NCI-H1105 (cell line): ENCODE measurements at regions not wholly inside any gene's neighbourhood (a gene's known extent, or its start where the extent isn't known, plus 50 kb on each side); places are given as distances from the start of the nearest gene placed in this dataset.

Experiments used
- DNase-seq: peaks from one replicate; lab custom pipeline; 2025; lab: John Stamatoyannopoulos, UW

DNA sequence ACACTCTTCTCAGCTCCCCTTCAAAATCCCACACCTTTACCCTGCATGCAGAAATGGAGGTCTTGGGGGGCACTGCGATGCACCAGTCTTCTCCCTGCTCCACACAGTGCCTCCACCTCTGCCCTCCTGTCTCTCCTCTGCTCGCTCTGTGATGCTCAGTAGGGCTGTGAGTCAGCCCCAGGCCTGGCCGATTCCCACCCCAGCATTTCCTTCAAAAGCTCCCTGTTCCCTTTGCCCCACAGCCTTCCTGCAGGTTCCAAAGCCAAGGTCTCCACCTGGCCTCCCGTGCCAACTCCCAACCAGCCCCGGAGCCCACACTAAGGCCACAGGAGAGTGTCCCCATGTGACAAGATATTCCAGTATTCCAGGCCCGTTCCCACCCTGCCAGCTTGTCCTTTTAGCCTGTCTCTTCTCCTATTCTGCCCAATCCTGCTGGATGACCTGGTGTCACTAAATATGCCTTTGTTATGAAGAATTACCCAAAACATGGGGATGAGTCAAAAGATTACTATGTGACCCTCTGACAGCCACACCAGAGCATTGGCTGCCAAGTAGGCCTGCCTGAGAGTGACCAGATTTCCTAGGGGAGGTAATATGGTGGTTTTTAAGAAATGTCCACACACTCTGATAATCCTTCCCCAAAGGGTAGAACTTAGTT is 118.9 kb upstream of the NXT1 start:
- DNase-seq = no peak

DNA sequence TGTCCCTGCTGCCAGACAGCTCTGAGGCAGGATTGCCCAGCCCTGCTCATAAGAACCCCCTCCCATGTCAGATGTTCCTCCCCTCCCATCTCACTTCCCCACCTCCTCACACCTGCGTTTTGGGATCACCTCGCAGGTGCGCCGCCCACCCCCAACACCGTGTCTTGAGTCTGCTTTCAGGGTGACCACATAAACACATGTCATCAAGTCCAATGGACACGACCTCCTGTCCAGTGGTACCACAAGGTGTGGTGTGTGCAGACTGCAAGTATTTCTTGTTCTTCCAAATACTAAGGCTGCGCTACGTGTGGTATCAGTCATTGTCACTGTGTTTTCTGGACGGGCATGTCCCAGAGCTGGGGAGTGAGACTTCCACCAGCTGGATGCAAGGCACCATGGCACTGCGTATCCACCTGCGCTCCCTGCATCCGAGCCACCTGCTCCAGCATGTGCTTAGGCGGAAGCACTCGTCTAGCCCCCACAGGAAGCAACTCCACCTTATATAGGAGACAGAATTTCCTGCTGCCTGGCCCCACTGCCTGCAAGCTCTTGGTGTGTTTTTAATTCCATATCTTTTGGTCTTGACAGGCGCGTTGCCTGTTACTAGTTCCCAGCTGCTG is 119.7 kb upstream of the NXT1 start:
- DNase-seq = no peak

DNA sequence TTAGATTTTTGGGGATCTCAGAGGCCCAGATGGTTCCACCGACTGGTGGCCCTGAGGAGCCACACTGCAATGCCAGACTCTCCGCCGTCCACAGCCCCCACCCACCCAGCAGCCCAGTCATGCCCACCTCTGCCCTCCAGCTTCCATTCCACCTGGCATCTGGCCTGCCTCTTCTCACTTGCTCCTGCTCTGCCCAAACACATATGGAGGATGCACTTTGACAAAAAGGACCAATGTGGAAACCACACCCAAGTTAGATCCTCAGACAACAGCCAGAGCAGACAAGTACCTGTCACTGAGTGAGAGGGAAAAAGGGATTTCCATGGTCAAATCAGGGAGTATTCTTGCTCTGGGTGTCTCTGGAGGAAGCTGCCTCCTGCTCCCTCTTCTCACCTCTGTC is 120.6 kb upstream of the NXT1 start:
- no peak for DNase-seq

DNA sequence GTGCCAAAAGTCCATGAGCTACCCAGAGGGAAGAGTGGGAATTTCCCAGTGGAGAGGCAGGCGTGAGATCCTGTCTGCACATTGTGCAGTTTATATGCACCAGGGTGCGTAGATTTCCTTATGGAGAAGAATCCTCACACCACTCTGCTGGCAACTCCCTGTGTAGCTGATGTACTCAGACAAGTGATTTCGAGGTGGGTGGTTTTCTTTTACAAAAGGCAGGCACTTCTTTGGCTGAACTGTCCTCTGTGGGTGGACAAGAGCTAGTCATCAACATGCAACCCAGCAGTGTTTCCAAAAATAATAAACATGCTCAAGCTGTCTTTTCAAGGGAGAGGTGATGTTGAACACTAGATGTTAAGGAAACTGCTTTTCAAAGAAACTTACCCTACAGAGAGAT is 121.7 kb upstream of the NXT1 start:
- DNase-seq = no peak

DNA sequence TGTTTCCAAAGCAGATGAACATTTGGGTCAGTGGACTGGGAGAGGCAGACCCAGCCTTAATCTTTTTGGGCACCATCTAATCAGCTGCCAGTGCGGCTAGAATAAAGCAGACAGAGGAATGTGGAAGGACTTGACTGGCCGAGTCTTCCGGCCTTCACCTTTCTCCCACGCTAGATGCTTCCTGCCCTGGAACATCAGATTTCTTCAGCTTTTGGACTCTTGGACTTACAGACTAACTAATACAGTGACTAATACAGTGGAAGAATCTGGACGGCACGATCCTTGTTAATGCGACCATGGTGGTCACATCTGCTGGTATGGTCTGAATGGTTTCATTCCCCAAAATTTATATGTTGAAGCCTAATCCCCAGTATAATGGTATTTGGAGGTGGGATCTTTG is 122.6 kb upstream of the NXT1 start:
- no peak for DNase-seq

DNA sequence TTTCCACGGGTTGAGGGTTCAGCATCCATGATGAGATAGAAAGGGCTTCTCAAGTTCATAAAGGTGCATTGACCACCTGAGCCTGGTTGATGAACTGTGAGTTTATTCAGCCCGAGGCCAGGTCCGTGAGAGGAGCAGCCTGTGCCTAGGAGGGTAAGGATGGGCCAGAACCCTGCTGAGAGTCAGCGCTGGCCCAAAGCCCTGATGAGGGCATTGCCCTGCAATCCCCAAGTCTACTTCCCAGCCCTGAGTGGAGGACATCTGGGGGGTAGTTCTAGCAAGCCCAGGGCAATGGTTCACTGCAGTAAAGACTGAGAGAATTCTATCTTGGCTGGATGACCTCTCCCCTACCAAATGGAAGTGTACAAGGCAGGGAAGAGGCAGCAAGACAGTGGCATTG is 123.3 kb upstream of the NXT1 start:
- no peak for DNase-seq

DNA sequence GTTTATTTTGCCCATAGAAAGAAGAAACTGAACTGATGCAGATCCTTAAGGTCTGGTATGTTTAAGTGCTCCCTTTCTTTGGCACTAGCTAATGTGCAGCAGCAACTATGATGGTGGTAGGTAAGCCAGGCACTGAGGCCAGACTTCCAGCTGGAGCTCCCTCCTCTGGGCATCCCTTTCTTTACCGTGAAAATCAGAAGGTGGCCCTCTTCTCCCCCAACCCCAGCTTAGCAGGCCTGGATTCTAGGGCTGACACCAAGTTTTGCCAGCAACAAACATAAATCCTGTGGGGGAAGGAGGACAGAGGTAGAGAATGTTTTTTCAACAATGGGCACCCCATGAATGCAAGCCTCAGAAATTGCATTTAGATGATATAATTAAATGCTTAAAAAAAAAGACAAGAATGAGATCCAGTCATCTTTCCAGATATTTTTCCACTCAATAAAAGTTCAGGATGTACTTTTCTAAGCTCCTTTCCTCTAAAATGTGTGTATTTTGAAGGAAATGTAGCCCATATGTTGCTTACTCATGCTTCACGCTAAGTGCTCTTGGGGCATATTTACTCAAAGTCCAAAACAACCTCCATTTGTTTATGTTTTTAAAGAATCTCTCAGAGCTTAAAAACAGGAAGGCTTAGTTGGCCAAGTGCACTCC is 123.9 kb upstream of the NXT1 start:
- DNase-seq = no peak

DNA sequence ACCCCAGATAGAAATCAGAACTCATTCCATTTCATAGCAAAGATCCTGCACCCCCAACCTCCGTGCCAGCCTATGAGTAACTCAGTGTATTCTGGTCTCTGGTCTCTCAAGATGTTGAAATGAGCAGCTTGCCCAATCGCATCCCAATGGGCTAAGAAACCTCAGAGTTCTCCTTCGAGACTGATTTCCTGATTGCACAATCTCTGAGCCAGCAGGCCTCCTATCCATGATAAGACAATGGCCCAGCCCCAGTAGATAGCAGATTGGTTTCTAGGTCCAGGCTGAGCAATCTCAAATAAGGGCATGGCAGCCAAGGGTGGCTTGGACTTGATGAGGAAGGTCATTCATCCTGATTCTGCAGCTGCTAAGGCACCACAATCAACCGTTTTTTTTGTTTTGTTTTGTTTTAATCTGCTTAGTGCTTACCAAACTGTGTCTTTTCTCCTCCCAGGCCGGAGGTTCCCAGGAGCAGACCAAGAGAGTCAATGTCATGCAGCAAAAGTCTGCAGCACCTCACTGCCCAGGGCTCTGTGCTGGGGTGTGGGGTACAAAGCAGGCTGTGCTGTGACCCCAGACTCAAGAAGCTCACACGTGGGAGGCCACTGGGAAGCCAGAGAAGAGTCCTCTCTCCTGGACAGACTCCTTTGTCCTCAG is 125.1 kb upstream of the NXT1 start:
- DNase-seq = no peak

DNA sequence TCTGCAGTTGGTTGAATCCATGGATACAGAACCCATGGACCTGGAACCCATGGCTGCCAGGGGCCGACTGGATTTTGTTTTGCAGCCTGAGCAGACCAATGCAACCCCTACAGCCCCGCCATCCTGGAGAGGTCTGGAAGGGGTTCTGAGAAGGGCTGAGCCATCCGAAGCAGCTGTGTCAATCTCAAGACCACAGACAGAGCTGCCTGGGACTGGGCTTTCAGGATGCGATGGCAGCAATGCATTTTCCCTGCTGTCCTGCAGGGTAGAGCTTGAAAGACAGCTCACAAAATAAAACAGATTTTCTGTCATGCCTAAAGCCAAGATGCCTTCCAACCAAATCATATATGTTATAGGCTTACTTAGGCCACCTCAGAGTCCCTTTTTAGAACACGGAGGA is 125.8 kb upstream of the NXT1 start:
- no peak for DNase-seq

DNA sequence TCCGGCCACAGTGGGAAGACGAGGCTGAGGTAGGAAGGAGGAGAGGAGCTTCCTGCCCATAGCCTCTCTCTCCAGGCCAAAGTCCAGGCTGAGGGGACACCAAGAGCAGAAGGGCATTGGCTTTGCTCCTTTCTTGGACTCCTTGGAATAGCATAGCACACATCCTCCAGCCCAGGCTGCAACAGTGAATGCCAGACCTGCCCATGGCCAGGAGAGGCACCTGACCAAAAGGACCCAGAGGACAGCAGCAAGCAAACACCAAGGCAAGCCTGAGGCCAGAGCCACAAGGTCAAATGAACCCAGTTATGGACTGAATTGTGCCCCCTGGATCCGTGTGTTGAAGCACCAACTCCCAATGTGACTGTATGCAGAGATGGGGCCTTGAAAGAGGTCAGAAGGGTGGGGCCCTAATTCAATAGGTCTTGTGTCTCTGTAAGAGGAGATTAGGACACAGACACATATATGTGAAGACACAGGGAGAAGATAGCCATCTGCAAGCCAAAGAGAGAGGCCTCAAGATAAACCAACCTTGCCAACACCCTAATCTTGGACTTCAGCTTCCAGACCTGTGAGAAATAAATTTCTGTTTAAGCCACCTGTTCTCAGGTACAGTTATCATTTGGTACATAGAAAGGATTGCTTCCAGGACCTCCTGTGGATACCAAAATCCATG is 126.5 kb upstream of the NXT1 start:
- no peak for DNase-seq

DNA sequence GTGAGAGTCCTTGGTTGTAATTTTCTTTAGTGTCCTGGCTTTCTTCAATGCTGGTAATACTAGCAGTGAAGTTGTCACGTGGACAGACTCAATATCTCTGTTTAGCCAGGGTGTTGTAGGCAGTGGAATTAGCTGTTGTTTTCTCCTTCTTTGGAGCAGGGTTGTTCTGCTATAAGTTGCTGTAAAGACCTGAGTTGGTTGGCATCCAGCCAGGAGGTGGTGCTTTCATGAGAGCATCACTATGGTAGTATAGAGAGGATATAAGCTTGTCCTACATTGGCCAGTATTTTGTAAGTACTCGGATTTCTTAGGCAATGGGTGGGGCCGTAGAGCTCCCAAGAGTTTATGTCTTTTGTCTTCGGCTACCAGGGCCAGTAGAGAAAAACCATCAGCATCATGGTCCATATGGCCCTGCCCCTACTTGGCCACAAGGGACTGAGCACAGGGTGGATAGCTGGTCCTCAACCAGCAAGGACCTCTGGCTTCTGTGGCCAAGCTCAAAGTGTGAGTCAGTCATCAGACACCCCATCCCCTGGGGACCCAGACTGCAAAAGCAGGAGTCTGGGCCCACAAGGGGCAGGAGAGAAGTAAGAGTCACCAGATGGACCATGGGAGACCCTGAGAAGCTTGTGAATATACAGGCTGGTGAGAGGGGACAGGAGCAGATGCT is 127.9 kb upstream of the NXT1 start:
- DNase-seq = no peak

DNA sequence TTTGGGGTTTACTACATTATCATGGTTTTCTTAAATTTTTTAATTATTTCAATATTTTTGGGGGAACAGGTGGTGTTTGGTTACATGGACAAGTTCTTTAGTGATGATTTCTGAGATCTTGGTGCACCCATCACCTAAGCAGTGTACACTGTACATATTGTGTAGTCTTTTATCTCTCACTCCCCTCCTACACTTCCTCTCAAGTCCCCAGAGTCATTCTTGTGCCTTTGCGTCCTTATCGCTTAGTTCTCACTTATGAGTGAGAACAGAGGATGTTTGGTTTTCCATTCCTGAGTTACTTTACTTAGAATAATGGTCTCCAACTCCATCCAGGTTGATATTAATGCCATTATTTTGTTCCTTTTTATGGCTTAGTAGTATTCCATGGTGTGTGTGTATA is 130.9 kb upstream of the CD93 start:
- no peak for DNase-seq

DNA sequence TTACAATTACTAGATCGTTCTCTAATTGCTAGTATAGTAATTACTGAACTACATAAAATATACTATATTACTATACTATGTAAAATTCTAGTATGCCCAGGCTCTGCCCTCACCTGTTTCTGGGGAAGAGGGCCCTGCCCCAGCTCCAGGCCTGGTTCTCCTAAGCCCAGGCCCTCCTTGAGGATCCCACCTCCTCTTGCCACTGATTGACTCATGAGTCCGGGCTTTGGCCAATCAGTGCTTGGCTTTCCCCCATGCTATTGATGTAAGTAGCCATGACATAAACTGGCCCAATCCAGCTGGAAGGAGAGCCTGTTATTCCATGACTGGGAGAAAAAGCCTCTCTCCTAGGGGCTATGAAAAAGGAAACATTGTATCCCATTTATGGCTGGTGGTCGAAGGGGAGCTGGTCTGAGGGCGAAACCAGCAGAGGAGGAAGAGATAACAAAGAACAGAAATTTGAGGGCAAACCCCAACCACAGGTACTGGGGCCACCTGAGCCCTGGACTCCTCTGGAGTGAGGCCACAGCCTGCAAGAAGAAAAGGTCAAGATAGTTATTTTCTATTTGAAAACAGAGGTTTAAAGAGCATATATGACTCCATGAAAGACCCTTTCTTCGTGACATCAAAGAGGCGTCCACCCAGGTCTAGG is 129.3 kb upstream of the CD93 start:
- DNase-seq = no peak

DNA sequence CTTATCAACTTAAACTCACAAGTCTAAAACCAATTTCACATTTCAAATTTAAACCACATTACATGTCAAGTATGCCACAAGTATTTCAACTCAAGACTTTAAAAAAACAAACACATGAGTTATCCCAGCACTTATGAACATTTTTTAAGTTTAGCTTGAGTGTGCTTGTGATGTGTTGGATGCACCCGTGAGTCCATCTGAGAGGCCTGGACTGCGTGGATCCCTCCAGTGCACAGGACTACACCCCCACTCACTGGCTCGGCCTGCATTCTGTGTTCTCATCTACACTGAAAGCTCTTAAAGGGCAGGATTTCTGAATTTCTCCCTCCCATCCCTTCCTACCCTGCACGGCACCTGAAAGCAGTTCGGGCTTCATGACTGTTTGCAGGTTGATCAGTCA is 128.8 kb upstream of the CD93 start:
- DNase-seq = no peak

DNA sequence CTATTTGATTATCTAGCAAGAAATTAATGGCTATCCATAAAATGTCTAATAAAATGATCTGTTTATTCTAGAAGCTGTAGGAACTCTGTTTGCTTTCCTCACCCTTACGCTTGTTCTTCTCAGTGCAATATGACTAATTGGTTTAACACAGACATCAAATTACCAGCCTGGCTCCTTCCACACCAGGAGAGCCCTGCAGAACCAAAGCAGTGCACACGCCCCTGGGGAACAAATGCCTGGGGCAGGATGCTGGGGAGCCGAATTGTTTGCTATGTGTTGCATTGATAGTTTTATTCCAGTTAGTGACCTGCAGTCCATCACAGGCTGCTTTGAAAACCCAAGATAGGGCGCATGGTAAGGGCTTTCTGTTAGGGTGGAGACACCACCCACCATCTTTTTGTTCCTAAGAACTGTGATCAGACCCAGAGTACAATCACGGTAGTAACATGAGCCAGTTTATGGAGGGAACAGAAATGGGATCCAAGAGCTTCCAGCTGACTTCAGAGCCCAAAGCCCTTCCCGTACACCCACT is 126.4 kb upstream of the CD93 start:
- DNase-seq = no peak

DNA sequence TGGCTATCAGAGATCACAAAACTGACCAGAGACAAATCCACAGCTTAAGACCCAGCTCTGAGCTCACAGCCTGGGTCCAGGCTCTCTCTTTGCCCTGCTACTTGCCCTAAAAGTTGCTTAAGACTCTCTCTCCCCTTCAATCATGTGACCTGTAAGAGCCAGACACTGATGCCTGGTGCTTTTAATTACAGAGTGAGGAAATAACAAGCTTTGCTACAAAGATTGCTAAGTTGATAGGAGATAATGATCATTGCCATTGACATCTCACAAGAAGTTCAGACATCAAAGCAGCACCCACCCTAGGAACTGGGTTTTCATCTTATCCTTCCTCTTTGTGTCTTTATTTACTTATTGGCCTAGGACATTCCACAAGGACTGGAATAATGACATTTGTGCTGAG is 125.9 kb upstream of the CD93 start:
- no peak for DNase-seq

DNA sequence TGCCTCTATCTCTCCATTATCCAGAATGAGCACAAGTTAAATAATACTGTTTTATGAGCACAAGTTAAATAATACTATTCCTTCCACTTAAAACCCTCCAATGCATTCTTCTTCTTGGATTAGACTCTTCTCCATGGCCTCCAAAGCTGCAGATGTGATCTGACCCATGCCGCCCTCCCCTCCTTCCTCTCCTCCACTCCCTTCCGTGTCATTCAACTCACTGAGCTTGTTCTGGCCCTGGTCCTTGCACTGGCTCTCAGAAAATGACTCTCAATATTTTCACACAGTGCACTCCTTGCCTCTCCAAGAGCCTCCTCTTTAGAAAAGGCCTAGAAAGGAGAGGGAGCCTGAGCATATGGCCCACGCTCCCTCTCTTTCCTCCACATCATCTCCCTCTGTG is 125.0 kb upstream of the CD93 start:
- no peak for DNase-seq

DNA sequence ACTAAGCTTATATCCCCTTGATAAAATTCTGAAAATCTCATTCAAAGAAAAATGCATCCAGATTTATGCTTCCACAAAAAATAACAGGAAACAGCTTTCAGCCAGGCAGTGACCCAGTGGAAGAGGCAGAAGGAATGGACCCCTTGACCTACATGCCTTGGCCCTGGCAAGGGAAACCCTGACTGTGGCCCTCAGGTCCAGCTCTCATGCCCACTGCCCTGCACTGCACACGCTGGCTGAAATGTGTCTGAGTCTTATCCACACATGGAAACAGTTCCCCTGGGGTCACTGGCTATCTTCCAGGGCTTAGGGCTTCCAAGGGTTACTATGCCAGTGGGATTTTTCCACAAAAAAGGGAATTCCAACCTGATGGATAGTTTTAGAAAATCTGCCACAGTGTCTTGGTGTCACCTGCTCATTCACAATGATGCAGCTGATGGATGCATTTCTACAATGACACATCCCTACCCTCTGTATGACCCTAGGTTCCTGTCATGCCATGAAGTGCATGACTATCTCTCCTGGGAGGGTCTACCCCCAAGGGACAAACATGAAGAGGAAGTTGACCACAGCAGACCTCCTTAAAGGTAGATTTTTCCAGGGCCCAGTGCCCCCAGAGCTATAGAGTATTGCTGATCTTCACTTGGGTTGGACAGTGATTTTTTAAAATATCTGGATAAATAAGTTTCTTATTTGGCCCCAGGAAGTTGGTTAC is 121.9 kb upstream of the CD93 start:
- DNase-seq = no peak

DNA sequence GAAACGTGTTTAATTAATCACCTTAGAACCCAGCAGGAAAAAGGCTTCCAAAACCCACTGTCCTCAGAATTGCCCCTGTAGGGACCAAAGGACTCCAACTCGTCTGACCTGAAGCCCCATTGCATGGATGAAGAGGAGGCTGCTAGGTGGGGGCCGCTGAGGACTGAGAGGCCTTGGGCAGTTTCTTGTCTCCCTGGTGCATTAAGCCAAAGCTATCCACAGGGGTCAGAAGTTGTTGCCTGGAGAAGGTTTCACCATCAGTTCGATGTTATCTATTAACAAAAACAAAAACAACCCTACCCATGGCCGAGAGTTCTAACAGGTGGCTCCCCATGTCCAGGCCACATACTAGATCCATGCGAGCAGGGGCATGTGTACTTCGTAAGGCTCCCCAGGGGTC is 120.9 kb upstream of the CD93 start:
- no peak for DNase-seq

DNA sequence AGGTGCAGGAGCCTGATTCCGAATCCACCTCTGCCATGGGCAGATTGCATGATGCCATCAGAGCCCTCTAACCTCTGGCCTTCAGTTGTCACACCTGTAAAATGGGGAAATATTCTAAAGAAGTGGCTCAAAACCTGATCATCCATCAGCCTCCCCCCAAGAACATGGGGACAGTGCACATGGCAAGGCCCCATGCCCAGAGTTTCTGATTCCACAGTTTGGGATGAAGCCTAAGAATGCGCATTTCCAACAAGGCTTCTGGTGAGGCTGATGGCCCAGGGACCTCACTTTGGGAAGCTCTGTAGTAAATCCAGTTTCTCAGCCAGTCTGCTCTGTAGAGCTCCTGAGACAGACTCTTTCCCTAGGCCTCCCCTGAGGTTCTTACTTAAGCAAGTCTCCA is 119.9 kb upstream of the CD93 start:
- DNase-seq = no peak

DNA sequence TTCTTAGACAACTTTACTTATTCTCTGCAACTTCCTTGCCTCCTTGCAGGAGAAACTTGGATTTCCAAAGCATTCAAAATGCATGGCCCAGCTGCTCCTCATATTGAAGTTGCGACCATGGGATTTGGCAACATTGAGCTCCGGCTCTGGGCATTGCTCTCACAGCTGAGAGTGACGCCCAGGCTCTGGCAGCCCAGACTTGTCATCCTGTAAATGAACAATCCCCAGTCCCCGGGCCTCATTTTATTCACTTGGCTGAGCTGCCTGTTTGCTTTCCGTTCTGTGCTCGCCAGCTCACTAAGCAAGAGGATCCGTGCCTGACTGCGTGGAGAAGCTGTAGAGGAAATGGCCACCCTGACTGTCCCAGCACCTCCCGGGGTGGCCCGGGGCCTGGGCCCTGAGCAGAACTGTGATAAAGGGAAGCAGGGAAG is 119.5 kb upstream of the CD93 start:
- DNase-seq = no peak
